Skin of body (tissue), 1 donor: ENCODE measurements at regions not wholly inside any gene's neighbourhood (a gene's known extent, or its start where the extent isn't known, plus 50 kb on each side); places are given as distances from the start of the nearest gene placed in this dataset.
"Not testable (repeated sequence)": the region's sequence is repeated elsewhere in the genome, so short reads cannot be mapped to it uniquely, and the experiment has no call there.

ENCODE experiments used
- DNase-seq: peaks from one replicate; lab custom pipeline; 2025; lab: John Stamatoyannopoulos, UW

DNA sequence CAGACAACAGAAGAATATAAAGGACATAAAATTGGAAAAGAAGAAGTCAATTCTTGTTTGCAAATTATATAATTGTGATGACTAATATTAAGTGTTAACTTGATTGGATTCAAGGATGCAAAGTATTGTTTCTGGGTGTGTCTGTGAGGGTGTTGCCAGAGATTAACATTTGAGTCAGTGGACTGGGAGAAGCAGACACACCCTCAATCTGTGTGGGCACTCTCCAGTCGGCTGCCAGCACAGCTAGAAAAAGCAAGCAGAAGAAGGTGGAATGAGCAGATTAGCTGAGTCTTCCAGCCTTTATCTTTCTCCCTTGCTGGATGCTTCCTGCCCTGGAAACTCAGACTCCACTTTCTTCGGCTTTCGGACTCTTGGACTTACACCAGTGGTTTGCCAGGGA is 51.7 kb downstream of the UBE2NL start:
- DNase-seq = no peak

DNA sequence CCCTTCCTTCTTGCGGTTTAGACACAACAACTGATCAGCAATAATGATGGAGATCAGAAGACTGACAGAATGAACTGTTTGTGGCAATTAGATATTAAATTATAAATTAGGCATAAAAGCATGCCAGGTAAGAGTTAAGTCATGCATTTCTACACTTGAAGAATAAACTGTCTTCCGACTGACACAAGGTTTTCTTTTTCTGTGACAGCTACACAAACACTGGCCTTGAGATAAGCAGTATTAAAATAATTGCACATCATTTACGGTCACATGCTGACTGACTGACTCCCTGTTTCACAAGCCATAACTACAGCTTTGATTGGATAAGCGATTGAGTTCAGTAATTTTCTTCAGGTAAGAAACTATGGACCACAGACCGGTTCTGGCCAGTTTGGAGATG is 56.2 kb downstream of the UBE2NL start:
- DNase-seq = no peak

DNA sequence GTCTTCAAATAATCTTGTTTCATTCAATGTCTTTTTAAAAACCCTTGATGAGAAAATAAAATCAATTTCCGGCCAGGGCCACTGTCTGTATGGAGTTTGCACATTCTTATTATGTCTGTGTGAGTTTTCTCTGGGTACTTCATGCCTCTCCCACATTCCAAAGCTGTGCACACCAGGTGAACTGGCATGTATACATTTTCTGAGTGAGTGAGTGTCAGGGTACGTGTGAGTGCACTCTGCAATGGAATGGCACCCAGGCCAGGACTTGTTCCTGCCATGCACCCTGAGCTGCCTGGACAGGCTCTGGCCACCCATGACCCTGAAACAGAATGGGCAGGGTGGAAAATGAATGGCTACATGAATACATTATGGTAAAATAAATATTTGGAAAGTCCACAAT is 61.3 kb downstream of the UBE2NL start:
- DNase-seq = no peak

DNA sequence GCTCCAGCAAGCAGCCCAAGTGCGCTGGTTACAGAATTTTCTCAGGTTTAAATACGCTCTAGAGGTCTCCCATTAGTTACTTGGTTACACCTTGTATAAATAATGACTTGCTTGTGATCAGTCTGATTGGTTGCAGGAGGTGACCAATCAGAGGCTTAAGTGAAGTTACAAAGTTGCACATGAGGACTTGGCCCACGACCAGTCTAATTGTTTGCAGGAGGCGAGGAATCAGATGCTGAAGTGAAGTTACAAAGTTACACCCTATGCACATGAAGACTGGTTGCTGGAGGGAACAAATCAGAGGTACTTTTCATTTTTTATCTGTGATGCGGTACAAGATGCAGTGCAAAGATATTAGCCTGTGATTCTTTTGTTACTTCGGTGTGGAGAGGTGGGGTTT is 80.7 kb downstream of the UBE2NL start:
- DNase-seq = no peak

DNA sequence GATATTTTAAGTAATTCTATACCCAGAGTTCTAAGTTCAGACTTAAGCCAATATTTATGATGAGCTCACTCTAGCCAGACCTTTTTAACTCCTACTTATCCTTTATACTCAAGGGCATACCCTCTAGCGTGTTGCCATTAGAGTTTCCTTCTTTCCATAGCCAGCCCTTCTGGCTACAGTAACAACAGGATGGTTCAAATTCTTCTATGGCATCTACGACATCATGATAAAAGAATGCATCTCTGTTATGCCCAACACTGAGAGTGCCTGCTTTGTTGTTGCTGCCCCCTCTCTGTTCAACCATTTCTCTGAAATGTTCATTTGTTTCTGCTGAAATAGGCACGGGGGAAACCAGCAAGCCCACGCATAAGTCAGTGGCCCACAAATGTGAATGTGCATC is 104.5 kb downstream of the UBE2NL start:
- no peak for DNase-seq

DNA sequence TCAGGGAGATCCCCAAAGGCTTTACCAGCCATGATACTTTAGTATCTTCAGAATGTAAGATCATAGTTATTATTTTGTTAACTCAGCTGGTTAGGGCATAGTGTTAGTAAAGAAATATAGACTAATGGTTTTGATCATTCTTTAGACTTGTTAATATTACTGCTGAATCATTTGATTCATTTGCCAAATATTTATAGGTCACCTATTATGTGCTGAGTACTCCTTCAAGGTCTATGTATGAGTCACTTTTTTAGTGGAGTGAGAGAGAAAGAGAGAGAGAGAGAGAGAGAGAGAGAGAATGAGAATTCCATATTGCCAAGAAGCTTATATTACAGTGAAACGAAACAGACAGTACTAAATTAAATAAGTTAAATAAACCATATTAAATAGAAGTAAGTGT is 110.3 kb downstream of the UBE2NL start:
- no peak for DNase-seq

DNA sequence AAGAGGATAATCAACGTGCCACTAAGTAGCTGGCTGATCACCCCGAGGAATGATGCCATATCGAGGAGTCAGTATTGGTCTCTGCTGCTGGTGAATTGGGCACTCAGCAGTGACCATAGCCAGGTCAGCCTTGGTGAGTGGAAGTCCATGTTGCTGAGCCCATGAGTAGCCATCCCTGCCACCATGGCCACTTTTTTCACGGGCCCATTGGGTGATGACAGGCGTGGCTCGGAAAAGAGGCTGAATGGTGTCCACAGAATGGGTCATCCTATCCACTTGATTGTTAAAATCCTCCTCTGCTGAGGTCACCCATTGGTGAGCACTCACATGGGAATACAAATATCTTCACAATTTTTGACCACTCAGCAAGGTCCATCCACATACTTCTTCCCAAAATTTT is 114.4 kb downstream of the UBE2NL start:
- no peak for DNase-seq

DNA sequence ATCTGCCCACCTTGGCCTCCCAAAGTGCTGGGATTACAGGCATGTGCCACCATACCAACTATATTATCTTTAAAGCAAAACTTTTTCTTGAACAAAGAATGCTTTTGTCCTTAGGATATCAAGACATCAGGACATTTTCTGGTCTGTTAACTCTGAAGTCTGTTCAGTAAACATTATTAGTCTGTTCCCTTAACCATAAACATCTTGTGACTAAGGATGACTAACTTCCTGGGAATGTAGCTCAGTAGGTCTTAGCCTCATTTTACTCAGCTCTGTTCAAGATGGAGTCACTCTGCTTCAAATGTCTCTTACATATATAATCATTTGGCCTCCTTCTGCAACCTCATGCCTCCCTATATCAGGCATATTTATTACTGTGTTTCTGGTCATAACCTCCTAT is 122.9 kb downstream of the UBE2NL start:
- no peak for DNase-seq

DNA sequence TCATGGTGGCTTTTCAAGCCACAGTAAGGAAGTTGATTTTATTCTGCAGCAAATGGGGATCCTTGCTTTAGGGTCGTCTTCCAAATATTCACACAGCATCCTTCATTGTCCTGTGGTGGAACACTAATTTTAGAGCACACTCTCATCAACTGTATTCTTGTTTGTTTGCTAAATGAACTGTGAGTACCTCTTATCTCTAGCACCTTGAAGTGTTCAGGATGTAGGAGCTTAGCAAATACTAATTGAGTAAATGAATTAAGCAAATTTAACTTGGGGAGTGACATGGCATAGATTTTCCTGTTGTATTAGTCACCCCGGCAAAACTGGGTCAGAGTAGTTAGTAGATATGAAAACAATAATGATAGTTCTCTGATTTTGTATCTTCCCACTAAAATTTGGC is 156.9 kb downstream of the UBE2NL start:
- DNase-seq = no peak

DNA sequence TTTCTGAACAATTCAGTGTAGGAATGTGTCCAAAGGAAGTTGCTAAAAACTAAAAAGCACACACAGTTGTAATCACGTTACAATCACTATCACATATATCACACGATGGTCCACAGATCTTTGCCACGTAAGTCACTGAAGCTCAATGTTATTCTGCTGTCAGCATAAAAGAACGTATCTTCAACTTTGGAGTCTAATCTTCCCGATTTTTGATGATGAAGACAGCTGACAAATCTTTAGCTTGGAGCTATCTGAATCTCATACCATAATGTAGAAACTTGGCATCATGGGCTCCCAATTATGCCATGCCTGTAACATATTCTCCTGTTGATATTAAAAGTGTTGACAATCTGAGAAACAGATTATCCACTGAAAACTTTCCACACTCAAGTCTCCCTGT is 158.4 kb downstream of the UBE2NL start:
- DNase-seq = no peak

DNA sequence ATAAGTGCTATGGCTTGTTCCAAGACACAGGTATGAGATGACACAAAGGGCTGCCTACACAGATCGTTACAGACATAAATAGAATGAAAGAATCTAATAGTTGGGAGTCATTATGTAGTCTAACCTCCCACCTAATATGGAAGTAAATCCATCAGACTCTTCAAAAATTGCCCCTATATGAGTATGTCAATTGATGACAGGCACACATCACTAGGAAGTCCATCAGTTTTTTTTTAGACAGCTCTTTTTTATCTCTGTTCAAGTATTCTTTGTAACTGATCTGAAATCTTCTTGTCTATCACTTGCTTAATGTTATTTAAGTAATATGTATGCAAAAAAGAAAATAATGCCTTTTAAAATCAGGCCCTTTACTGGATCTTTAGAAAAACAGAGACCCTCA is 191.6 kb downstream of the UBE2NL start:
- no peak for DNase-seq

DNA sequence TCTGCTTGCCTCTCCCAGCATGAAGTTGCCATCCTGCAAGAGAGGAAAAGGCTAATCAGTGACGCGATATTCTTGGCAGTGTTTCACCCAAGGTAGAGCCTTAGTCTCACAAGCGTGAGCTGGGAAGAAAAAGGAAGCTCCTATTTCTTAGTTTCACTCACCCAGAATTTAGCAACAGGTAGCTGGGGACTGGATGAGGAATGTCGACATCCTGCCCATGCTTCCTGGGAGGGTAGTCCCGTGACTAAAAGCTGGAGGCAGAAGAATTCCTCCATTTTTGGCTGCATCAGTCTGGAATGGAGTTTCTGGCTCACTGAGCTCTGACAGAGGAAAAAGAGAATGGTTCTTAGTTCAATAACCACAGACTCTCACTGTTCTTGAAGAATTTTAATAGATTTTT is 198.4 kb downstream of the UBE2NL start:
- DNase-seq = not testable (repeated sequence)

DNA sequence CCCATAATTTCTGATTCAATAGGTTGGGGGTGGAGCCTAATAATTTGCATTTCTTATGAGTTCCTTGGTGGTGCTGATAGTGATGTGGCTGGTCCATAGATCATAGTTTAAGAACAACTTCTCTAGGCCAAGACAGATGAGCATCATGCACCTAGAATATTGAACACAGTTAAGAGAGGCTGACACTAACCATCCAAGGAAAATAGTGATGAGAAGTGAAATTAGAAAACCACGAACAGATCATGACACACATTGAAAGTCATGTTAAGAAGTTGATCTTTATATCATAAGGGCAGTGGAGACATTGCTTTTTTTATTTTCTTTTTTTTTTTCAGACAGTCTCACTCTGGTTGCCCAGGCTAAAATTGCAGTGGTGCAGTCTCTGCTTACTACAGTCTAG is 205.8 kb downstream of the UBE2NL start:
- not testable (repeated sequence) for DNase-seq

DNA sequence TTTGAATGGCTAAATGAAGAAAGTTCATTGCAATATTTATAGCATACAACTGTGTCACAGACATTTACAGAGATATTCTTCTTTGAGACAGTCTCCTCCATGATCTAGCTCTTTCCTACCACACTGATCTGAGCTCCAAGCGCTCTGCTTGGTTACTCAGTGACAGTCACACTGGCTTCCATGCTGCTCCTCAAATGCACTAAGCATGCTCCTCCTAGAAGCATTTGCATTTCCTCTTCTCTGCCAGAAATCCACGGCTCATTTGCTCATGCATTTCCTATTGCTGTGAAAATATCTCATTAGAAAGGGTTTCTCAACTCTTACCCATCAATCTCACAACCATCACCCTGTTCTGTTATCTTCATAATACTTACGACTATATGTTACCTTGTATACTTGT is 208.2 kb downstream of the UBE2NL start:
- not testable (repeated sequence) for DNase-seq

DNA sequence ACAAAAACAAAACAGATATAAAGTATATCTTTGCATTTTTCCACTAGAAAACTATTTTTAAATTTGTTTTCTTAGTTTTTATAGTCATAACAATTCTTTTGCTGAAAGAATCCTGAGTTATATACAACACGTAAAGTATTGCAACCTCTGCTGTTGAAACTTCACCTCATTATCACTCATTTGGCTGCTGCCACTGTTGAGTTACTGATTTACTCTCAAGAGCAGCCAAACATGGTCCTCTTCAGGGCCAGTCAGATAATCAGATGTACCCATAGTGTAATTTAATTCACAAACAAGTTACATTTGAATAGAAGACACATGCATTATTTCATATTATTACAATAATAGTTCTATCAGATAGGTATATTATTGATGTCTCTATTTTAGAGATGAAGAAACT is 235.6 kb downstream of the UBE2NL start:
- not testable (repeated sequence) for DNase-seq

DNA sequence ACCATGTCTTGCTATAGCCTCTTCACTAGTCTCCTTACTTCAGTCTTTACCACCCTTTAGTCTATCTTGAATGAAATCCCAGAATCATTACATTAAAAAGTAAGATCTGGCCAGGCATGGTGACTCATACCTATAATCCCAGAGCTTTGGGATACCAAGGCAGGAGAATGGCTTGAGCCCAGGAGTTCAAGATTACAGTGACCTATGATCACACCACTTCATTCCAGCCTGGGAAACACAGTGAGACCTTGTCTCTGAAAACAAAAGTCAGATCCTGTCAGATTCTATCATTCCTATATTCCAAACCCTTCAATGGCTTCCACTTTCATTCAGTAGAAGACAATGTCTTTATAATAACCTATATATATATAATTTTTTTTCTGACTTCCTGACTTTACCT is 237.7 kb downstream of the UBE2NL start:
- not testable (repeated sequence) for DNase-seq

DNA sequence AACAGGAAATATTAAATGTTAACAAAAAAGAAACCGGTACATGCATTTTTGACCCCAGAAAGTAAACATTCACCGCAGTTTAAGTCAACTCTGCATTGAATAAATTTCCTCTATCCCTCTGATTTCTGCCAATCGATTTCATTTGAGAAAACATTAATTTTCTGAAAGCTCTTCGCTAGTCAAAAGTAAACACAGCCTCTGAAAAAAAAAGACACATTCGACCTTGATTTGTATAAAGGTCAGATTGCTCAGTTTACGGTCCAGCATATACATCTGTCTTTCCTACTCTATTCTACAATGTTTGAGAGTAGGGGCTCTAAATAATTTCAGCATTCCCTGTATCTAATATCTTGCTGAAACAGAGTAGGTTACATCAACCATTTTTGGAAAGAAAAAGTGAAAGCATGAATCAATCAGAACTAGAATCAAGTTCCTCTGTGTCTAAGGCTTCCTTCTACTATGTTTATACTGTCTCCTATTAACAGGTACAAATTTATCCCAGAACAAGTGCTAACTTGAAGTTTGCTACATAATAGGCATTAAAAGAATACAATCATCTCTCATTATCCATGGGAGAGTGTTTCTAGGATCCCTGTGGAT is 243.8 kb downstream of the UBE2NL start:
- DNase-seq = not testable (repeated sequence)

DNA sequence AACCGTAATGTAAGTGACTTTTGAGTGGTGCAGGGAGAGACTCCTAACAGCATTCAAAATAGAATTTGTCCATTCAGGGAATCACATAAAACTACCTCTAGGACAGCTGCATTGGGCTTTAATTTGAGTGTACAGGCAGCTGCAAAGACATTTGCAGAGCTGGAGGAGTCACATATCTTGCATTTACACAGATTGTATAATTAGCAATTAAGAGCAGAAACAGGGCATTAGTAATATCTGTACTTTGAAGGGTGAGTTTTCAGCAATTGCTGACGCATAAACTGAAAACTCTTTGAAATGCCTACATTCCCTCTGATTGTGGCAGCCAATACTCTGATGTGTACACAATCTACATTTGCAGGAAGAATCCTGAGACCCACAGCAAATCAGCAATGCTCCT is 245.6 kb downstream of the UBE2NL start:
- not testable (repeated sequence) for DNase-seq

DNA sequence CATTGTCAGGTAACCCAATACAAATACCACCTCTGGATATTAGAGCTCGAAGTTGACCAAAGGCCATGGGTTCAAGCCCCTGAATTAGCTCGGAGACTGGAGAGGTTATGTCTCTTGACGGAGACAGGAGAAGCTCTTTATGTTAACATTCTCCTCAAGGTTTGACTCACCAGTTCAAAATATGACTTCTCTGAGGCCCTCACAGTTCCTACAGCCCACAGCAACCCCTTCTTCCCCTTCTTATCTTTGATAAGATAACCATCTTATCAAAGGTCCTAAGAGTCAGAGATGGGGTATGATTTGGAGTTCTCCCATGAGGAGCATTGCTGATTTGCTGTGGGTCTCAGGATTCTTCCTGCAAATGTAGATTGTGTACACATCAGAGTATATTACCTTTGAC is 246.6 kb downstream of the UBE2NL start:
- not testable (repeated sequence) for DNase-seq

DNA sequence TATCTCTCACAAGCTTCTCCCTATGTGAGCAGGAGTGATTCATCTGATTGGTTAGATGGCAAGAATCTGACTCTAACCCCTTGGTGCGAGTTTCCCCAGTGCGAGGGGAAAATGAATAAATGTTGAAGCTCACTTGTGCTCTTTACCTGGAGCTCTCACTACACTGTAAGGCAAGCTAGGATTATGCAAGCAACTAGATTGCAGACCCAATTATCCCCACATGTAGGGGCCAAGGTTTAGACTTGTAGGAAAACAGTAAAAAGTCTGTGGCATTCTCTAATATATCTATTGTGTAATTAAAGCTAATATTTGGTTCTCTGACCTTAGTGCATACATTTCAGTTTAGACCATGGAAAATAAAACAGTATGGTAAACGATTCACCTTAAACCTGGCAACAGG is 247.2 kb downstream of the UBE2NL start:
- not testable (repeated sequence) for DNase-seq

DNA sequence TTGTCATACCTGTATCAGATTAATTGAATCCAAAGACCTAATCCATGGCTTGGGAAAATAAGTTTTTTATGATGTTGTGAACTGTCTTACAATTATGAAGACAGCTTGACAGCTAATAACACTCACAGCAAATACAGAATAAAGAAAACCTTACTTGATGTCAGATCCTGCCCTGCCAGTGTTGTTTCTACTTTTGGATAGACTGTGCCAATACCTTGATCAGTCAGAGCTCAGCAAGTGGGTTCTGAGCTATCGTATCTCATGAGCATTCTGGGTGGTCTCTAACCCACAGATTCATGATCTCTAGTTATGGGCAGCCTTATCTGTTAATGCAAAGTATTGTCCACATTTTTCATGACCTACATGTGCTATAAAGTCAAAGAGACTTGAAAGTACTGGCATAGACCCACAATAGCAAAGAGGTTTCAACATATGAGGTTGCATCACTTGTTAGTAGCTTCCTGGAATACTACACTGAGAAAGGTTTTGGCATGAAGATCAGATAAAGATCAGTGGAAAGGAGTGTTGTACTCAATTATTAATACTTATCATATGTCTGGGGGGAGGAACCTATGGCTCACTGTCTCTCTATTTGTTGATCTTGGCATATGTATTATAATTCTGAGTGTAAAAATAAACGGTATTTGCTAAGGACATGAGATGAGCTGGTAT is 250.7 kb downstream of the UBE2NL start:
- not testable (repeated sequence) for DNase-seq

DNA sequence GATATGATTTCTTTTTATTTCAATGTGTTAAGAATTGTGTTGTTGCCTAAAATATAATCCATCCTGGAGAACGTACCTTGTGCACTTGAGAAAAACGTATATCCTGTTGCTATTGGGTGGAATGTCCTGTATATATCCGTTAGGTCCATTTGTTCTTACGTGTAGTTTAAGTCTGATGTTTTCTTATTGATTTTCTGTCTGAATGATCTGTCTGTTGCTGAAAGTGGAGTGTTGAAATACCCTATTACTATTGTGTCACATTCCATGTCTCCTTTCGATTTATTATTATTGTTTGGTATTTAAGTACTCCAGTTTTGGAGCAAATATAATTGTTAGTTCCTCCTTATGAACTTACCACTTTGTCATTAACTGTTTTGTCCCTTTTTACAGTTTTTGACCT is 270.6 kb downstream of the UBE2NL start:
- not testable (repeated sequence) for DNase-seq

DNA sequence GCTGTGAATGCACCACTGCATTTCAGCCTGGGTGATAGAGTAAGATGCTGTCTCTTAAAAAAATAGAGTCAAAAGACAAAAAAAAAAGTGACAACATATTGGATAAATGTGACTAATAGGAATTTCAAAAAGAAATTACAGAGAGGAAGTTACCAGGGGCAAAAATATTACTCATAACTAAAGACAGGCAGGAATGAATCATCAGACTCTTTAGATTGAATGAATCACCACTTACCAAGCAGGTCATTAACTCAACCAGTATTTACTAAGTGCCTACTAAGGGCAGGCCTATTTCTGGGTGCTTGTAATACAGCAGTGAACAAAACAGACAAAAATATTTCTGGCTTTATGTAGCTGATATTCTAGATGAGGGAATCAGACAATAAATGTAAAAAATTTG is 301.3 kb downstream of the UBE2NL start:
- DNase-seq = not testable (repeated sequence)

DNA sequence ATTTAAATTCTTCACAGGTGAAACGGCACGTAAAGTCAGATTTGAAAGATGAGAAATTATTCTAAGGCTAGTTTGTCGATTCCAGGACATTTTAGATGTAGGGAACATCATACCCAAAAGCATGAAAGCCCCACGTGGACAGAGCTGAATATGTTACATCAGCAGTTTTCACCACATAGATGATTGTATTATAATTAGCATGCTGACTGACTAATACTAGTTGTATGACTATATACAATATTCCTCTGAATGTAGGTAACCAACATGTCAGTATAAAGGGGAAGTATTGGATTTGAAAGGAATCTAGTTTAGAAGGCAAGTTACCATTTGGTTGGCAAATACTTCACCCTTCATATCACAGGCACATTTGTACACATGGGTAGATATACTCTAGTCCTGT is 304.6 kb downstream of the UBE2NL start:
- not testable (repeated sequence) for DNase-seq
